Heart left ventricle (tissue), 16 donors: ENCODE measurements at regions not wholly inside any gene's neighbourhood (a gene's known extent, or its start where the extent isn't known, plus 50 kb on each side); places are given as distances from the start of the nearest gene placed in this dataset.

Experiments
- ATAC-seq, 4 donors: fragments of 200-7000 bp; cut with Tn5 transposase; one replicate each; pipeline ENCODE4 v1.9.1; 2020 to 2022; ENCODE audit warnings: moderate library complexity in 4 of 4, mild to moderate bottlenecking in 3 of 4, moderate number of reproducible peaks in 1 of 4
- DNase-seq, 5 donors: peaks; one replicate each; pipeline ENCODE4 v3.0.0-alpha.2; 2020
- H3K27ac ChIP-seq, 12 donors: fragments of 200-600 bp; sonication (generic) in 4 of 12; one replicate each; pipeline versions ENCODE4 v1.5.0 to v1.8.0; 2016 to 2022; ENCODE audit warnings: mild to moderate bottlenecking in 2 of 12
- H3K27me3 ChIP-seq, 9 donors: fragments of 200-600 bp; sonication (generic) in 2 of 9; one replicate each; pipeline versions ENCODE4 v1.5.1 to v1.8.0; 2016 to 2022; ENCODE audit warnings: mild to moderate bottlenecking in 3 of 9
- H3K36me3 ChIP-seq, 9 donors: fragments of 200-600 bp; sonication (generic) in 2 of 9; one replicate each; pipeline versions ENCODE4 v1.5.0 to v1.8.0; 2018 to 2022; ENCODE audit warnings: mild to moderate bottlenecking in 2 of 9
- H3K4me1 ChIP-seq, 12 donors: fragments of 200-600 bp; sonication (generic) in 4 of 12; one replicate each; pipeline versions ENCODE4 v1.5.0 to v1.8.0; 2016 to 2022; ENCODE audit warnings: mild to moderate bottlenecking in 3 of 12
- H3K4me3 ChIP-seq, 12 donors: fragments of 200-600 bp; sonication (generic) in 4 of 12; one replicate each; pipeline versions ENCODE4 v1.5.0 to v1.8.0; 2017 to 2022; ENCODE audit warnings: mild to moderate bottlenecking in 9 of 12, moderate library complexity in 4 of 12
- H3K9me3 ChIP-seq, 12 donors: fragments of 200-600 bp; sonication (generic) in 4 of 12; one replicate each; pipeline versions ENCODE4 v1.5.0 to v1.8.0; 2016 to 2022; ENCODE audit warnings: mild to moderate bottlenecking in 1 of 12
- CTCF ChIP-seq, 12 donors: fragments of 200-600 bp; sonication (generic) in 4 of 12; IDR thresholded peaks; one replicate each; pipeline versions ENCODE4 v1.5.0 to v1.8.0; 2018 to 2022; ENCODE audit warnings: antibody characterized with exemption in 12 of 12, mild to moderate bottlenecking in 5 of 12
- POLR2A ChIP-seq, 2 donors: fragments of 450-650 bp; IDR thresholded peaks; one replicate each; pipeline ENCODE4 v1.6.1; 2017; ENCODE audit warnings: antibody characterized with exemption in 2 of 2, mild to moderate bottlenecking in 2 of 2, moderate library complexity in 2 of 2
- WGBS, 4 donors: extraction: QIAGEN DNeasy Blood & Tissue Kit in 2 of 4; methylation state at CpG; one replicate each; pipeline versions ENCODE4 v1.1.5 to v1.1.7; 2013 to 2018; 5-methylcytosine and 5-hydroxymethylcytosine counted together
- intact Hi-C, 10 donors: fragments of 100-400 bp; cut with DNase I; formaldehyde crosslinking; loops; one replicate each; pipeline versions ENCODE4 v1.11.1 to v1.14.2; 2022
- donor health status: ischemic (EF 13 %, LVEDD 7.1; RV severe dilation, severe dysfunction).
- donor health status: healthy with polysubstance abuse.
- donor health status: DM: no; HTN: yes; CAD: no.
- donor health status: DM: no; HTN: no; CAD: no.
- donor health status: ischemic (EF 25% LVEDD 6.9; RV normal size, moderate dysfunction).
- donor health status: ischemic (EF 25% LVEDD 5.7; RV mildly dilated, moderate dysfunction).
- donor health status: healthy.
- donor health status: DM: yes; HTN: yes; CAD: no.
- donor health status: ischemic (EF 35%, LVEDD 5.7; RV mildly dilated, moderate dysfunction).
- donor health status: nonischemic (EF 11% LVEDD 7.7; RV severe dilation, severe dysfunction).
- donor health status: DM: yes; HTN: yes; CAD: no.
- donor health status: PGD.
- donor health status: ischemic (EF 29% LVEDD 5.4; RV normal size, mild dysfunction).
- donor health status: nonischemic (EF 23%, LVEDD 6.1; RV moderate dilation, normal function).

GRCh38 chr3:110593749-110594148, 477.9 kb upstream of the NECTIN3 start:
- Histone ChIP-seq H3K4me3 (no peak overlapping the region), H3K9me3 (peaks cover 0 to 18% (median 1%) of the 10 kb centered on the region in 12 donors), H3K27me3 (no peaks in the 10 kb centered on the region), H3K36me3 (no peaks in the 10 kb centered on the region), H3K27ac (no peak overlapping the region), H3K4me1 (no peaks in the 10 kb centered on the region)
- ATAC-seq (no peak), DNase-seq (no peak)
- intact Hi-C loops = no loop called here
- TF ChIP-seq CTCF (IDR thresholded peaks at IDR 0.05) (no peak), POLR2A (IDR thresholded peaks at IDR 0.05) (no peak)

GRCh38 chr3:110598847-110599490, 472.6 kb upstream of the NECTIN3 start:
- no peak overlapping the region for H3K4me3 ChIP-seq

DNA sequence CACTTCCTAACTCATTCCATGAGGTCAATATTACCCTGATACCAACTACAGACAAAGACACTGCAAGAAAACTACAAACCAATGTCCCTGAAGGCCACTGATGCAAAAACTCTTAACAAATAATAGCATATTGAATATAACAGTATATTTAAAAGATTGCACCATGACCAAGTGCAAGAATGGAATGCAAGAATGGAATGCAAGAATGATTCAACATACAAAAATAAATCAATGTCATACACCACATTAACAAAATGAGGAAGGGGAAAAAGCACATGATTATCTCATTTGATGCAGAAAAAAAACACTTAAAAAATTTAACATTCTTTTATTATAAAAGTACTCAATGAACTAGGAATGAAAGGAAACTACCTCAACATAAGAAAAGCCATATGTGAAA, 463.1 kb upstream of the NECTIN3 start:
- Histone ChIP-seq H3K27me3 (no peaks in the 10 kb centered on the region), H3K4me1 (no peaks in the 10 kb centered on the region), H3K9me3 (no peaks in the 10 kb centered on the region), H3K36me3 (no peaks in the 10 kb centered on the region), H3K27ac (no peak overlapping the region), H3K4me3 (no peak overlapping the region)
- TF ChIP-seq CTCF (IDR thresholded peaks at IDR 0.05) (no peak), POLR2A (IDR thresholded peaks at IDR 0.05) (no peak)
- no peak for DNase-seq
- intact Hi-C loops = no loop called here
- no peak for ATAC-seq

More at GRCh38 chr3:110598847-110599490, 472.6 kb upstream of the NECTIN3 start:
- intact Hi-C loops = no loop called here
- peaks cover 0 to 16% (median 1%) of the 10 kb centered on the region in 12 donors for H3K9me3 ChIP-seq
- TF ChIP-seq CTCF (IDR thresholded peaks at IDR 0.05) (no peak), POLR2A (IDR thresholded peaks at IDR 0.05) (no peak)
- no peaks in the 10 kb centered on the region for H3K4me1 ChIP-seq
- no peaks in the 10 kb centered on the region for H3K36me3 ChIP-seq
- no peaks in the 10 kb centered on the region for H3K27me3 ChIP-seq
- DNase-seq = no peak
- ATAC-seq = no peak
- no peak overlapping the region for H3K27ac ChIP-seq

DNA sequence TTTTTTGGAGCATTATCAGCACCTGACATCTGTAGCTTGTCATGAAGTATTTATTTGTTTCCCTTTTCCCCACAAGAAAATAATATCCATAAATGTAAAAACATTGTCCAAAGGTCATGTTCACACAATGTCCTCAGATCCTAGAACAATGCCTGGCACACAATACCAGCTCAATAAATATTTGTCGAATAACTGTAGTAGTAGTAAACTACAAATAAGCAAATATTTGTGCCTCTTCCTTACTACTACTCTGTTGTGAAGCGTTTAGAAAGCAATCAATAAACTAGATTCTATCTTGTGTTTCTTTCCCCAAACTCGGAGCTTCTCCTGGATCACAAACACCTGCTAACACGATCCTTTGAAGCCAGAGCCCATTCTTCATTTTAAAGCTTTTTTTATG, 459.6 kb upstream of the NECTIN3 start:
- H3K27ac ChIP-seq = no peak overlapping the region
- no peak overlapping the region for H3K4me3 ChIP-seq
- H3K36me3 ChIP-seq = no peaks in the 10 kb centered on the region
- WGBS, 4 donors = 83 to 88% (median 87%) methylated on average over 4 of the region's 4 CpGs
- H3K4me1 ChIP-seq = no peaks in the 10 kb centered on the region
- ATAC-seq (no peak), DNase-seq (no peak)
- no peaks in the 10 kb centered on the region for H3K27me3 ChIP-seq
- TF ChIP-seq POLR2A (IDR thresholded peaks at IDR 0.05) = no peak
- no peak for TF ChIP-seq CTCF (IDR thresholded peaks at IDR 0.05)
- intact Hi-C loops = no loop called here
- no peaks in the 10 kb centered on the region for H3K9me3 ChIP-seq
